Activated B cell treated with CpG ODN at 0.5 μM for 24 hours (primary cell): ENCODE measurements at regions not wholly inside any gene's neighbourhood (a gene's known extent, or its start where the extent isn't known, plus 50 kb on each side); places are given as distances from the start of the nearest gene placed in this dataset.
"Not testable (repeated sequence)": the region's sequence is repeated elsewhere in the genome, so short reads cannot be mapped to it uniquely, and the experiment has no call there.

Experiments used
- ATAC-seq: fragments of 200-7000 bp; cut with Tn5 transposase; one replicate; pipeline ENCODE4 v1.10.0; 2021; ENCODE audit warnings: low read depth, mild to moderate bottlenecking, moderate library complexity
- CTCF ChIA-PET: fragments of 350-600 bp; sonication (Branson Sonifier 250); formaldehyde crosslinking; loops from one replicate; lab custom pipeline; 2021; ENCODE audit warnings: antibody characterized with exemption; lab: Charles Lee
- POLR2A ChIA-PET: fragments of 350-600 bp; sonication (Branson Sonifier 250); formaldehyde crosslinking; loops from one replicate; lab custom pipeline; 2021; ENCODE audit warnings: antibody characterized with exemption; lab: Charles Lee
- DNase-seq: peaks from one replicate; pipeline ENCODE4 v3.0.0; 2022
- H3K27ac Mint-ChIP-seq: one replicate; pipeline ENCODE4 v1.8.0; 2020; ENCODE audit warnings: mixed read lengths
- H3K27me3 Mint-ChIP-seq: one replicate; pipeline ENCODE4 v1.8.0; 2021; ENCODE audit warnings: mixed read lengths
- H3K36me3 Mint-ChIP-seq: one replicate; pipeline ENCODE4 v1.8.0; 2021; ENCODE audit warnings: low read depth, mixed read lengths
- H3K4me1 Mint-ChIP-seq: one replicate; pipeline ENCODE4 v1.8.0; 2021; ENCODE audit warnings: mixed read lengths
- H3K4me3 Mint-ChIP-seq: one replicate; pipeline ENCODE4 v1.8.0; 2020; ENCODE audit warnings: mild to moderate bottlenecking, mixed read lengths
- H3K9me3 Mint-ChIP-seq: one replicate; pipeline ENCODE4 v1.8.0; 2020; ENCODE audit warnings: mixed read lengths
- CTCF ChIP-seq: fragments of 200-600 bp; IDR thresholded peaks from one replicate; pipeline ENCODE4 v1.8.0; 2022; ENCODE audit warnings: antibody characterized with exemption, mild to moderate bottlenecking
- intact Hi-C: fragments of 100-400 bp; cut with micrococcal nuclease; formaldehyde crosslinking; loops from one replicate; pipeline ENCODE4 v1.15.1; 2024

GRCh38 chr21:19048098-19048672 lies 644.6 kb upstream of the TMPRSS15 start:
- no peaks in the 10 kb centered on the region for H3K4me1 Mint-ChIP-seq
- ChIA-PET CTCF (no interaction called here), POLR2A (no interaction called here)
- ATAC-seq (no peak), DNase-seq (no peak)
- TF ChIP-seq CTCF: no peak
- H3K36me3 Mint-ChIP-seq: no peaks in the 10 kb centered on the region
- no peak overlapping the region for H3K27ac Mint-ChIP-seq
- H3K9me3 Mint-ChIP-seq: peaks cover 3% of the 10 kb centered on the region
- intact Hi-C loops: no loop called here
- no peak overlapping the region for H3K4me3 Mint-ChIP-seq
- no peaks in the 10 kb centered on the region for H3K27me3 Mint-ChIP-seq

GRCh38 chr21:19049567-19049966 lies 646.0 kb upstream of the TMPRSS15 start:
- TF ChIP-seq CTCF: no peak

GRCh38 chr21:19065164-19065563 lies 661.6 kb upstream of the TMPRSS15 start:
- peaks cover 2% of the 10 kb centered on the region for H3K9me3 Mint-ChIP-seq
- H3K27me3 Mint-ChIP-seq: no peaks in the 10 kb centered on the region
- no peak for TF ChIP-seq CTCF
- intact Hi-C loops: no loop called here
- DNase-seq (no peak), ATAC-seq (no peak)
- CTCF ChIA-PET: no interaction called here
- no peaks in the 10 kb centered on the region for H3K4me1 Mint-ChIP-seq
- H3K36me3 Mint-ChIP-seq: no peaks in the 10 kb centered on the region
- POLR2A ChIA-PET: no interaction called here
- H3K4me3 Mint-ChIP-seq: no peak overlapping the region
- H3K27ac Mint-ChIP-seq: no peak overlapping the region

More at GRCh38 chr21:19049567-19049966, 646.0 kb upstream of the TMPRSS15 start:
- DNase-seq (no peak), ATAC-seq (no peak)
- intact Hi-C loops: no loop called here
- peaks cover 5% of the 10 kb centered on the region for H3K9me3 Mint-ChIP-seq
- no peak overlapping the region for H3K4me3 Mint-ChIP-seq
- H3K36me3 Mint-ChIP-seq: no peaks in the 10 kb centered on the region
- H3K4me1 Mint-ChIP-seq: no peaks in the 10 kb centered on the region
- ChIA-PET POLR2A (no interaction called here), CTCF (no interaction called here)
- H3K27ac Mint-ChIP-seq: no peak overlapping the region
- H3K27me3 Mint-ChIP-seq: no peaks in the 10 kb centered on the region

GRCh38 chr21:19076031-19076430 lies 672.4 kb upstream of the TMPRSS15 start:
- TF ChIP-seq CTCF: no peak
- Mint-ChIP-seq H3K27me3 (no peaks in the 10 kb centered on the region), H3K9me3 (peaks cover 6% of the 10 kb centered on the region), H3K36me3 (no peaks in the 10 kb centered on the region), H3K4me1 (no peaks in the 10 kb centered on the region), H3K27ac (no peak overlapping the region), H3K4me3 (no peak overlapping the region)
- intact Hi-C loops: no loop called here
- ChIA-PET POLR2A (no interaction called here), CTCF (no interaction called here)
- ATAC-seq (no peak), DNase-seq (no peak)

- intact Hi-C loops: no loop called here
- no peaks in the 10 kb centered on the region for H3K27me3 Mint-ChIP-seq
- no peak for DNase-seq
- no peaks in the 10 kb centered on the region for H3K36me3 Mint-ChIP-seq
- TF ChIP-seq CTCF: no peak
- CTCF ChIA-PET: no interaction called here
- no peaks in the 10 kb centered on the region for H3K4me1 Mint-ChIP-seq
- H3K27ac Mint-ChIP-seq: no peak overlapping the region
- ATAC-seq: no peak
- POLR2A ChIA-PET: no interaction called here
- peaks cover 6% of the 10 kb centered on the region for H3K9me3 Mint-ChIP-seq
- no peak overlapping the region for H3K4me3 Mint-ChIP-seq
These were observed 706.1 kb upstream of the TMPRSS15 start for GRCh38 chr21:19109694-19110093.

- DNase-seq, CTCF ChIA-PET, H3K4me1 Mint-ChIP-seq, H3K9me3 Mint-ChIP-seq, H3K27me3 Mint-ChIP-seq, H3K4me3 Mint-ChIP-seq, ATAC-seq, intact Hi-C loops, H3K27ac Mint-ChIP-seq, POLR2A ChIA-PET, H3K36me3 Mint-ChIP-seq: not testable (repeated sequence)
These were observed 715.7 kb upstream of the TMPRSS15 start for GRCh38 chr21:19119259-19119658.
